ENCODE measurements at regions not wholly inside any gene's neighbourhood (a gene's known extent, or its start where the extent isn't known, plus 50 kb on each side); places are given as distances from the start of the nearest gene placed in this dataset.
"Not testable (repeated sequence)": the region's sequence is repeated elsewhere in the genome, so short reads cannot be mapped to it uniquely, and the experiment has no call there.

GRCh38 chr6:115323001-115323400 is 737.7 kb downstream of the FRK start:
- DNase-seq (ENCODE audit: low spot score in 2 of 2) = no peak
- FAIRE-seq = no peak

DNA sequence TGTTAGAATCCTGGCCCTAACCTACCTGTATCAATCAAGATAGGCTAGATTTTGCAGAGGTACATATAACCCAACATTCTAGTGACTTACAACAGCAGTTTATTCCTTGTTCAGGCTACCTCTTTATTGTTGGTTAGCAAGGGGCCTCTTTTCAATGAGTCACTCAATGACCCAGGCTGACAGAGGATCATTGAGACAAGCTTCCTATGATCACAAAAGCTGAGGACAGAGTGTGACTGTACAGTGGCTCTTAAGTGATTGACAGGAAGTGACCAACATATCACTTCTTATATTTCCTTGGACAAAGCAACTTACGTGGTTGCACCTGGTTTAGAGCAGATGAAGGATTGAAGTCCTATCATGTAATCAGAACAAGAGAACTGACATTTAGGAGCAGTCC is 740.9 kb downstream of the FRK start:
- DNase-seq (ENCODE audit: low spot score in 2 of 2) (no peak), FAIRE-seq (no peak)

- DNase-seq (ENCODE audit: low spot score in 2 of 2) (no peak), FAIRE-seq (no peak)
Measured at GRCh38 chr6:115310156-115310555, 750.5 kb downstream of the FRK start.

DNA sequence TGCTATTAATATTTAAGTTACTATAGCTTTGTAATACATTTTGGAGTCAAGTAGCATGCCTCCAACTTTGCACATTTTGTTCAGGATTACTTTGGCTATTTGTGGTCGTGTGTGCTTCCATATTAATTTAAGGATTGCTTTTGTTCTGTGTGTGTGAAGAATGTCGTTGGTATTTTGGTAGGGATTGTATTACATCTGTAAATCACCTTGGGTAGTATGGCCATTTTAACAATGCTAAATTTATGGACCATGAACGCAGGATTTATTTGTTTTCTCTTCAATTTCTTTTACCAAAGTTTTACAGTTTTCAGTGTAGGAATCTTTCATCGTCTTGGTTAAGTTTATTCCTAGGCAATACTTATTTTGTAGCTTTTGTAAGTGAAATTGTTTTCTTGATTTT is 758.0 kb downstream of the FRK start:
- FAIRE-seq (no peak), DNase-seq (ENCODE audit: low spot score in 2 of 2) (no peak)

GRCh38 chr6:115287467-115287866 is 773.2 kb downstream of the FRK start:
- no peak for DNase-seq (ENCODE audit: low spot score in 2 of 2)

GRCh38 chr6:115276881-115277565 is 783.7 kb downstream of the FRK start:
- no peak for FAIRE-seq
- no peak for DNase-seq (ENCODE audit: low spot score in 2 of 2)

More at GRCh38 chr6:115287467-115287866, 773.2 kb downstream of the FRK start:
- FAIRE-seq = no peak

DNA sequence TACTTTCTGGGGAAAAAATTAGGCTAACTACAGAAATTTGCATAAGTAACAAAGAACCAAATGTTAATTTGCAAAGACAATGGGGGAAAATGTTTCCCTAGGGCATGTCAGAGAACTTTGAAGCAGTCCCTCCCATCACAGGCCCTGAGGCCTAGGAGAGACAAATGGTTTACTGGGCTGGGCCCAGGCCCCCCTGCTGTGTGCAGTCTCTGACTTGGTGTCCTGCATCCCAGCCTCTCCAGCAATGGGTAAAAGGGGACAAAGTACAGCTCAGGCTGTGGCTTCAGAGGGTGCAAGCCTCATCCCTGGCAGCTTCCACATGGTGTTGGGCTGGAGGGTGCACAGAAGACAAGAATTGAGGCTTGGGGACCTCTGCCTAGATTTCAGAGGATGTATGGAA is 788.4 kb downstream of the FRK start:
- FAIRE-seq (no peak), DNase-seq (ENCODE audit: low spot score in 2 of 2) (no peak)

DNA sequence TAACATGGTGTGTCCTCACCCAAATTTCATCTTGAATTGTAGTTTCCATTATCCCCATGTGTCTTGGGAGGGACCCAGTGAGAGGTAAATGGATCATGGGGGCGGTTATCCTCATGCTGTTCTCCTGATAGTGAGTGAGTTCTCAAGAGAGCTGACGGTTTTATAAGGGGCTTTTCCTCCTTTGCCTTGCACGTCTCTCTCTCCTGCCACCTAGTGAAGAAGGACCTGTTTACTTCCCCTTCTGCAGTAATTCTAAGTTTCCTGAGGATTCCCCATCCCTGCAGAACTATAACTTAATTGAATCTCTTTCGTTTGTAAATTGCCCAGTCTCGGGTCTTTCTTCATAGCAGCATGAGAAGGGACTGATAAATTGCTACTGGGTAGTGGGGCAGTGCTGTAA is 789.3 kb downstream of the FRK start:
- DNase-seq (ENCODE audit: low spot score in 2 of 2) = no peak
- FAIRE-seq = no peak

DNA sequence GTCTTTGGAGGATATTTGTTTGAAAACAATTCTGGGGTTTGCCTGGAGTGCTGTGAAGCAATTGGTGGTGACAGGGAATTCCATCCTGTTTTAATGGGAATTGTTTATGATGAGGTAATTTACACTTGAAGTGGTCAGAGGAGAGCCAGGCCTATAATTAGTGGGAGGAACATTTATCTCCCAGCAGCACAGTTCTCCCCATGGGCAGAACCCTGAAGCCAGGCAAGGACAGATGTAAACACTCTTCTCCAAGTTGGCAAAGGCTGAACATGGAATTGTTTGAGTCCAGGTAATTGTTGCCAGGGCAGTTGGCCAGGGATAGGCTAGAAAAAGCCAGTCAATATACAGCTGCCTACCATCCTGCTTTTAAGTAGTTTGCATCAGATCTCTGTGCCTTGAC is 789.7 kb downstream of the FRK start:
- DNase-seq (ENCODE audit: low spot score in 2 of 2) (no peak), FAIRE-seq (no peak)

DNA sequence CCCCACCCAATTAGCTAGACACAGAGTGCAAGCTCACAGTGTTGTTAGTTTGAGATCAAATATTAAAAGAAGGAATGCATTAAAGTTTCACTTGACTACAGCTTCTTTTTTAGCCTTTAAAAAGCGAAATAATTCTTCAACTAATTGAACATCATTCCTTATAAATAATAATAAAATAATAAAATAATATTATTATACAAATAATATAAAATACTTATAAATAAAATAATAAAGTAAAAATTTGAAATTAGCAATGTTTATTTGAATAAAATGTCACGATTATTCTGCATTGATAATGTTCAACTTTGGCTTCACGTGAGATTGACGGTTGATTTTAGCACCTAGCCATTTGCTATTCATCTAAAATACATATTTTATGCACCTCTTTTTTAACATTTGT is 819.3 kb downstream of the FRK start:
- DNase-seq (ENCODE audit: low spot score in 2 of 2) (no peak), FAIRE-seq (peak; percentile 57)

- DNase-seq (ENCODE audit: low spot score in 2 of 2) = no peak
- no peak for FAIRE-seq
Measured at GRCh38 chr6:115221198-115221597, 839.5 kb downstream of the FRK start.

- no peak for FAIRE-seq
- DNase-seq (ENCODE audit: low spot score in 2 of 2) = no peak
Measured at GRCh38 chr6:115220551-115221159, 840.0 kb downstream of the FRK start.

DNA sequence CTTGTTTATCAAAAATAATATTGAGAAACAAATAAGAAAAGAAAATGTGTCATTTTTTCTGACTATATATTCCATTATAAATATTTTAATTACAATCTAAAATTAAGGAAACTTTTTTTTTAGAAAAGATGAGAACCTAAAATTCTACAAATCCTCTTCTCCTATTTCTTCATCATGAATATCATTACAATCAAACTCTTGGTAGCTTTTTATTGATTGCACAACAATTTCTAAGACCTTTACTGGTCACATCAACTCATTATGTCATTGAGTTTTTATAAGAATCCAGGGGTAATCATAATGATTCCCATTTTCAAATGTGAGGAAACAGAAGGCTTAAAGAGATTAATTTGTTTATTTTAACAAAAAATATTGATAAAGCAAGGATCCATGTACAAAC is 841.0 kb downstream of the FRK start:
- no peak for FAIRE-seq
- no peak for DNase-seq (ENCODE audit: low spot score in 2 of 2)

DNA sequence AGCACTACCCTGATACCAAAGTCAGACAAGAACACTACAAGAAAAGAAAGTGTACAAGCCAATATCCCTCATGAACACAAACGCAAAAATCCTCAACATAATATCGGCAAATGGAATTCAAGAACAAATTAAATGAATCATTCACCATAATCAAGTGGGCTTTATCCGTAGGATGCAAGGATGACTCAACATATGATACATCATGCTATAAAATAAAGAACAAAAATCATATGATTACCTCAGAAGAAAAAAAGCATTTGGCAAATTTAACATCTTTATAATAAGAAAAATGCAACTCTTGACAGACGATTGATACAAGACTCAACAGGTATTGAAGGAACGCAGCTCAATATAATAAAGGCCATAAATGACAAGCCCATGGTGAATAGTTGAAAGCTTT is 843.9 kb downstream of the FRK start:
- FAIRE-seq (no peak), DNase-seq (ENCODE audit: low spot score in 2 of 2) (no peak)

GRCh38 chr6:115214283-115214682 is 846.4 kb downstream of the FRK start:
- FAIRE-seq = peak; percentile 51
- no peak for DNase-seq (ENCODE audit: low spot score in 2 of 2)

- FAIRE-seq = no peak
- DNase-seq (ENCODE audit: low spot score in 2 of 2) = no peak
Measured at GRCh38 chr6:115203381-115203780, 857.3 kb downstream of the FRK start.

DNA sequence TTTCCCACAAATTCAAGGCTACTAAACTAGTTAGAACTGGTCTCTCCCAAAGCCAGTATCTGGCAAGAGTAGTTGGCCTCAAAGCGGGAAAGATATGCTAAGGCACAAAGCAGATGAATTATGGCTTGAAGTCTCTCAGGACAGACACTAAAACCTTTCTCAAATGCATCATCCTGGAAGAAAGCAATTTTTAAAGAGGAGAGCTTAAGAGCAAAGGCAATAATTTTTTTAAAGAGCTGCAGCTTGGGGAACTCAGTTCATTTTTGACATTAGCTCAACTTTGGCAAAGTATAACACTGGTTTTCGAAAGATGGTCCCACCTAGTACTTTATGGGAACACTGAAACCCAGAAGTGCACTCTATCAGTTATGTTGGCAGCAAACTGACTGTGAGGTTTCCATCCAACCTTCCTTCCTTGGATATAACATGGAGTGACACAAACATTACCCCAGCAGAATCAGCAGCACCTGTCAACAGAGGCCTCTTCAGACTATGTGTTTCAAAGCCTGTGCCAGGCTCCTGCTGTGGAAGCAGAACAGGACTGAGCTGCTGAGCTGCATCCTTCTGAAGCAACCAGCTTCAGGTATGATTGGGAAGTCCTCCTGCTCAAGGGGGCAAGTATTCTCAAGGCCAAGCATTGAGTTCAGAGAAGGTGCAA is 852.3 kb upstream of the HS3ST5 start:
- no peak for FAIRE-seq
- DNase-seq (ENCODE audit: low spot score in 2 of 2) = no peak

DNA sequence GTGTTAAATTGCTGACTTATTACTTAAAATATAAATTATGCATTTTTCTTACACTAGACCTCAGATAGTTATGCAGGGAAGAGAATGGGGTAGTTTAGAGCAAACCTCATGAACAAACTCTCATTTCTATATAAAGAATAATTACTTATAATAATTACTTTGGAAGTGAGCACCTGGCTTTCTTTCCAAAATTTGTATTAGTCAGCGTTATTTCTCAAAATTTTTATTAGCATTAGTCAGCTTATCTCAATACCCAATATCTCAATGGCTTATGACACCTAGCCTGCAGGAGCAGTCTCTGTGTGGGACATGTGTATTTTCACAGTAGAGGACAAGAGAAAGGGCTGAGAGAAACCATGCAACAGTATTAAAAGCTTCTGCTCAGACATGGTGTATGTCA is 849.2 kb upstream of the HS3ST5 start:
- FAIRE-seq = no peak
- no peak for DNase-seq (ENCODE audit: low spot score in 2 of 2)

GRCh38 chr6:115190534-115190933 is 847.7 kb upstream of the HS3ST5 start:
- FAIRE-seq = no peak
- no peak for DNase-seq (ENCODE audit: low spot score in 2 of 2)

DNA sequence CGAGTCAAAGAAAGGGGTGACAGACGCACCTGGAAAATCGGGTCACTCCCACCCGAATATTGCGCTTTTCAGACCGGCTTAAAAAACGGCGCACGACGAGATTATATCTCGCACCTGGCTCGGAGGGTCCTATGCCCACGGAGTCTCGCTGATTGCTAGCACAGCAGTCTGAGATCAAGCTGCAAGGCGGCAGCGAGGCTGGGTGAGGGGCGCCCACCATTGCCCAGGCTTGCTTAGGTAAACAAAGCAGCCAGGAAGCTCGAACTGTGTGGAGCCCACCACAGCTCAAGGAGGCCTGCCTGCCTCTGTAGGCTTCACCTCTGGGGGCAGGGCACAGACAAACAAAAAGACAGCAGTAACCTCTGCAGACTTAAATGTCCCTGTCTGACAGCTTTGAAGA is 832.6 kb upstream of the HS3ST5 start:
- FAIRE-seq; DNase-seq (ENCODE audit: low spot score in 2 of 2): not testable (repeated sequence)

DNA sequence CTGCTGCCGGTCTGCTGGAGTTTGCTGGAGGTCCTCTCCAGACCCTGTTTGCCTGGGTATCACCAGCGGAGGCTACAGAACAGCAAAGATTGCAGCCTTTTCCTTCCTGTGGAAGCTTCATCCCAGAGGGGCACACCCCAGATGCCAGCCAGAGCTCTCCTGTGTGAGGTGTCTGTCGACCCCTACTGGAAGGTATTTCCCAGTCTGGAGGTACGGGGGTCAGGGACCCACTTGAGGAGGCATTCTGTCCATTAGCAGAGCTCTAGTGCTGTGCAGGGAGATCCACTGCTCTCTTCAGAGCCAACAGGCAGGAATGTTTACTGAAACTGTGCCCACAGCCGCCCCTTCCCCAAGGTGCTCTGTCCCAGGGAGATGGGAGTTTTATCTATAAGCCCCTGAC is 823.1 kb upstream of the HS3ST5 start:
- DNase-seq (ENCODE audit: low spot score in 2 of 2) = not testable (repeated sequence)

GRCh38 chr6:115159733-115160132 is 816.9 kb upstream of the HS3ST5 start:
- DNase-seq (ENCODE audit: low spot score in 2 of 2) = no peak
- no peak for FAIRE-seq

More for the DNA sequence above, 823.1 kb upstream of the HS3ST5 start:
- not testable (repeated sequence) for FAIRE-seq

Data from frontal cortex (tissue), 3 donors.